ENCODE measurements at regions not wholly inside any gene's neighbourhood (a gene's known extent, or its start where the extent isn't known, plus 50 kb on each side); places are given as distances from the start of the nearest gene placed in this dataset.

- TF ChIP-seq, protein P1, sequence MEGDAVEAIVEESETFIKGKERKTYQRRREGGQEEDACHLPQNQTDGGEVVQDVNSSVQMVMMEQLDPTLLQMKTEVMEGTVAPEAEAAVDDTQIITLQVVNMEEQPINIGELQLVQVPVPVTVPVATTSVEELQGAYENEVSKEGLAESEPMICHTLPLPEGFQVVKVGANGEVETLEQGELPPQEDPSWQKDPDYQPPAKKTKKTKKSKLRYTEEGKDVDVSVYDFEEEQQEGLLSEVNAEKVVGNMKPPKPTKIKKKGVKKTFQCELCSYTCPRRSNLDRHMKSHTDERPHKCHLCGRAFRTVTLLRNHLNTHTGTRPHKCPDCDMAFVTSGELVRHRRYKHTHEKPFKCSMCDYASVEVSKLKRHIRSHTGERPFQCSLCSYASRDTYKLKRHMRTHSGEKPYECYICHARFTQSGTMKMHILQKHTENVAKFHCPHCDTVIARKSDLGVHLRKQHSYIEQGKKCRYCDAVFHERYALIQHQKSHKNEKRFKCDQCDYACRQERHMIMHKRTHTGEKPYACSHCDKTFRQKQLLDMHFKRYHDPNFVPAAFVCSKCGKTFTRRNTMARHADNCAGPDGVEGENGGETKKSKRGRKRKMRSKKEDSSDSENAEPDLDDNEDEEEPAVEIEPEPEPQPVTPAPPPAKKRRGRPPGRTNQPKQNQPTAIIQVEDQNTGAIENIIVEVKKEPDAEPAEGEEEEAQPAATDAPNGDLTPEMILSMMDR (IDR thresholded peaks at IDR 0.05; ENCODE audit: low read depth, low read length, missing input control) = no peak
- TF ChIP-seq, protein P2, sequence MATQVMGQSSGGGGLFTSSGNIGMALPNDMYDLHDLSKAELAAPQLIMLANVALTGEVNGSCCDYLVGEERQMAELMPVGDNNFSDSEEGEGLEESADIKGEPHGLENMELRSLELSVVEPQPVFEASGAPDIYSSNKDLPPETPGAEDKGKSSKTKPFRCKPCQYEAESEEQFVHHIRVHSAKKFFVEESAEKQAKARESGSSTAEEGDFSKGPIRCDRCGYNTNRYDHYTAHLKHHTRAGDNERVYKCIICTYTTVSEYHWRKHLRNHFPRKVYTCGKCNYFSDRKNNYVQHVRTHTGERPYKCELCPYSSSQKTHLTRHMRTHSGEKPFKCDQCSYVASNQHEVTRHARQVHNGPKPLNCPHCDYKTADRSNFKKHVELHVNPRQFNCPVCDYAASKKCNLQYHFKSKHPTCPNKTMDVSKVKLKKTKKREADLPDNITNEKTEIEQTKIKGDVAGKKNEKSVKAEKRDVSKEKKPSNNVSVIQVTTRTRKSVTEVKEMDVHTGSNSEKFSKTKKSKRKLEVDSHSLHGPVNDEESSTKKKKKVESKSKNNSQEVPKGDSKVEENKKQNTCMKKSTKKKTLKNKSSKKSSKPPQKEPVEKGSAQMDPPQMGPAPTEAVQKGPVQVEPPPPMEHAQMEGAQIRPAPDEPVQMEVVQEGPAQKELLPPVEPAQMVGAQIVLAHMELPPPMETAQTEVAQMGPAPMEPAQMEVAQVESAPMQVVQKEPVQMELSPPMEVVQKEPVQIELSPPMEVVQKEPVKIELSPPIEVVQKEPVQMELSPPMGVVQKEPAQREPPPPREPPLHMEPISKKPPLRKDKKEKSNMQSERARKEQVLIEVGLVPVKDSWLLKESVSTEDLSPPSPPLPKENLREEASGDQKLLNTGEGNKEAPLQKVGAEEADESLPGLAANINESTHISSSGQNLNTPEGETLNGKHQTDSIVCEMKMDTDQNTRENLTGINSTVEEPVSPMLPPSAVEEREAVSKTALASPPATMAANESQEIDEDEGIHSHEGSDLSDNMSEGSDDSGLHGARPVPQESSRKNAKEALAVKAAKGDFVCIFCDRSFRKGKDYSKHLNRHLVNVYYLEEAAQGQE (IDR thresholded peaks at IDR 0.05) = no peak
- TF ChIP-seq NR2F2 (IDR thresholded peaks at IDR 0.05) (no peak), FOXA1 (IDR thresholded peaks at IDR 0.05) (no peak), SP1 (IDR thresholded peaks at IDR 0.05) (no peak), EGR1 (IDR thresholded peaks at IDR 0.05; ENCODE audit: low read depth in 2 of 2) (no peak), JUND (IDR thresholded peaks at IDR 0.05) (no peak), RAD21 (IDR thresholded peaks at IDR 0.05) (no peak), TAF1 (conservative IDR thresholded peaks at IDR 0.05) (no peak), GABPA (IDR thresholded peaks at IDR 0.05 in 1 of 2, conservative IDR thresholded peaks at IDR 0.05 in 1 of 2) (no peak), HNF4G (IDR thresholded peaks at IDR 0.05) (no peak), YY1 (IDR thresholded peaks at IDR 0.05) (no peak)
- TF ChIP-seq, protein P3, sequence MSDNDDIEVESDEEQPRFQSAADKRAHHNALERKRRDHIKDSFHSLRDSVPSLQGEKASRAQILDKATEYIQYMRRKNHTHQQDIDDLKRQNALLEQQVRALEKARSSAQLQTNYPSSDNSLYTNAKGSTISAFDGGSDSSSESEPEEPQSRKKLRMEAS (IDR thresholded peaks at IDR 0.05) = no peak
- TF ChIP-seq, protein P4, sequence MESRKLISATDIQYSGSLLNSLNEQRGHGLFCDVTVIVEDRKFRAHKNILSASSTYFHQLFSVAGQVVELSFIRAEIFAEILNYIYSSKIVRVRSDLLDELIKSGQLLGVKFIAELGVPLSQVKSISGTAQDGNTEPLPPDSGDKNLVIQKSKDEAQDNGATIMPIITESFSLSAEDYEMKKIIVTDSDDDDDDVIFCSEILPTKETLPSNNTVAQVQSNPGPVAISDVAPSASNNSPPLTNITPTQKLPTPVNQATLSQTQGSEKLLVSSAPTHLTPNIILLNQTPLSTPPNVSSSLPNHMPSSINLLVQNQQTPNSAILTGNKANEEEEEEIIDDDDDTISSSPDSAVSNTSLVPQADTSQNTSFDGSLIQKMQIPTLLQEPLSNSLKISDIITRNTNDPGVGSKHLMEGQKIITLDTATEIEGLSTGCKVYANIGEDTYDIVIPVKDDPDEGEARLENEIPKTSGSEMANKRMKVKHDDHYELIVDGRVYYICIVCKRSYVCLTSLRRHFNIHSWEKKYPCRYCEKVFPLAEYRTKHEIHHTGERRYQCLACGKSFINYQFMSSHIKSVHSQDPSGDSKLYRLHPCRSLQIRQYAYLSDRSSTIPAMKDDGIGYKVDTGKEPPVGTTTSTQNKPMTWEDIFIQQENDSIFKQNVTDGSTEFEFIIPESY (IDR thresholded peaks at IDR 0.05) = no peak
Measured at GRCh38 chr6:71474942-71475341, 186.3 kb downstream of the OGFRL1 start.

Measured in liver (tissue), 3 donors.